ENCODE measurements at regions not wholly inside any gene's neighbourhood (a gene's known extent, or its start where the extent isn't known, plus 50 kb on each side); places are given as distances from the start of the nearest gene placed in this dataset.

DNA sequence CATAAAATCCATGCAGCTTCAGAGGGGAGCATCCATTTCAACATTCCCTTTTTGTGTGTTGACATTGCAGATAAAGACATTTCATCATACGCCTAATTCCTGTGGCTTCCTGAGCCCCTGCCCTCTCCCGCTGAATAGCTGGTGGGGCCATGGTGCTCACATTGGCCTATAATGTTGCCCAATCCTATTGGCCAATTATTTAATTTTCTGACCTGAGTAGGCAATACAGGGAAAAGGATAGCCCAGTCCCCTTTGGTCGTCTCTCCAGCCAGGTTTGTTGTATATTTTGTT, 163.8 kb upstream of the MYCN start:
- TF ChIP-seq, protein P1, sequence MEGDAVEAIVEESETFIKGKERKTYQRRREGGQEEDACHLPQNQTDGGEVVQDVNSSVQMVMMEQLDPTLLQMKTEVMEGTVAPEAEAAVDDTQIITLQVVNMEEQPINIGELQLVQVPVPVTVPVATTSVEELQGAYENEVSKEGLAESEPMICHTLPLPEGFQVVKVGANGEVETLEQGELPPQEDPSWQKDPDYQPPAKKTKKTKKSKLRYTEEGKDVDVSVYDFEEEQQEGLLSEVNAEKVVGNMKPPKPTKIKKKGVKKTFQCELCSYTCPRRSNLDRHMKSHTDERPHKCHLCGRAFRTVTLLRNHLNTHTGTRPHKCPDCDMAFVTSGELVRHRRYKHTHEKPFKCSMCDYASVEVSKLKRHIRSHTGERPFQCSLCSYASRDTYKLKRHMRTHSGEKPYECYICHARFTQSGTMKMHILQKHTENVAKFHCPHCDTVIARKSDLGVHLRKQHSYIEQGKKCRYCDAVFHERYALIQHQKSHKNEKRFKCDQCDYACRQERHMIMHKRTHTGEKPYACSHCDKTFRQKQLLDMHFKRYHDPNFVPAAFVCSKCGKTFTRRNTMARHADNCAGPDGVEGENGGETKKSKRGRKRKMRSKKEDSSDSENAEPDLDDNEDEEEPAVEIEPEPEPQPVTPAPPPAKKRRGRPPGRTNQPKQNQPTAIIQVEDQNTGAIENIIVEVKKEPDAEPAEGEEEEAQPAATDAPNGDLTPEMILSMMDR (IDR thresholded peaks at IDR 0.05; ENCODE audit: poor library complexity, severe bottlenecking), result no peak
- TF ChIP-seq RAD21 (conservative IDR thresholded peaks at IDR 0.05), result no peak
